Lung (tissue), 11 donors: ENCODE measurements at regions not wholly inside any gene's neighbourhood (a gene's known extent, or its start where the extent isn't known, plus 50 kb on each side); places are given as distances from the start of the nearest gene placed in this dataset.
"Not testable (repeated sequence)": the region's sequence is repeated elsewhere in the genome, so short reads cannot be mapped to it uniquely, and the experiment has no call there.

ENCODE experiments used
- ATAC-seq: fragments of 200-7000 bp; cut with Tn5 transposase; one replicate; pipeline ENCODE4 v1.9.1; 2020; ENCODE audit warnings: moderate number of reproducible peaks; ENCODE audit not compliant: insufficient read depth, low FRiP score
- DNase-seq, 3 donors: peaks; one replicate each; pipeline ENCODE4 v3.0.0-alpha.2; 2013 to 2017
- H3K27ac ChIP-seq, 2 donors: one replicate each; pipeline ENCODE4 v1.5.1; 2013; ENCODE audit warnings: mild to moderate bottlenecking in 2 of 2, moderate library complexity in 2 of 2, control low read depth in 1 of 2, inconsistent platforms in 1 of 2, low read depth in 1 of 2, low read length in 1 of 2
- H3K27me3 ChIP-seq, 3 donors: one replicate each; pipeline ENCODE4 v1.5.1; 2013; ENCODE audit warnings: low read length in 2 of 3; ENCODE audit not compliant: control insufficient read depth in 3 of 3, insufficient read depth in 3 of 3
- H3K36me3 ChIP-seq, 4 donors: one replicate each; pipeline ENCODE4 v1.5.1; 2013; ENCODE audit warnings: low read length in 4 of 4, mild to moderate bottlenecking in 1 of 4, moderate library complexity in 1 of 4; ENCODE audit not compliant: control insufficient read depth in 4 of 4, insufficient read depth in 4 of 4
- H3K4me1 ChIP-seq, 5 donors: one replicate each; pipeline ENCODE4 v1.5.1; 2013; ENCODE audit warnings: low read length in 5 of 5, mild to moderate bottlenecking in 2 of 5, moderate library complexity in 1 of 5; ENCODE audit not compliant: control insufficient read depth in 5 of 5, insufficient read depth in 5 of 5
- H3K4me3 ChIP-seq: one replicate; pipeline ENCODE4 v1.5.1; 2013; ENCODE audit warnings: mild to moderate bottlenecking, control low read depth, moderate library complexity
- H3K9ac ChIP-seq, 2 donors: one replicate each; pipeline ENCODE4 v1.5.1; 2013; ENCODE audit warnings: low read length in 2 of 2, control low read depth in 1 of 2; ENCODE audit not compliant: insufficient read depth in 1 of 2
- H3K9me3 ChIP-seq, 4 donors: one replicate each; pipeline ENCODE4 v1.5.1; 2013; ENCODE audit warnings: low read length in 3 of 4, mild to moderate bottlenecking in 1 of 4, moderate library complexity in 1 of 4; ENCODE audit not compliant: control insufficient read depth in 4 of 4, insufficient read depth in 3 of 4
- WGBS, 2 donors: extraction: QIAGEN DNeasy Blood & Tissue Kit; methylation state at CpG; one replicate each; pipeline ENCODE4 v1.1.7; 2013; 5-methylcytosine and 5-hydroxymethylcytosine counted together
- TF ChIP-seq, protein P1 (sequence below): IDR thresholded peaks from 2 replicates; pipeline ENCODE4 v1.5.1; 2012; ENCODE audit warnings: mild to moderate bottlenecking; ENCODE audit errors: control extremely low read depth, extremely low read depth
- donor health status: control.
- donor health status: control.
- donor health status: Bipolar disorder and iron deficiency.
- donor health status: healthy.
- donor health status: DM: yes; HTN: yes; CAD: no.

DNA sequence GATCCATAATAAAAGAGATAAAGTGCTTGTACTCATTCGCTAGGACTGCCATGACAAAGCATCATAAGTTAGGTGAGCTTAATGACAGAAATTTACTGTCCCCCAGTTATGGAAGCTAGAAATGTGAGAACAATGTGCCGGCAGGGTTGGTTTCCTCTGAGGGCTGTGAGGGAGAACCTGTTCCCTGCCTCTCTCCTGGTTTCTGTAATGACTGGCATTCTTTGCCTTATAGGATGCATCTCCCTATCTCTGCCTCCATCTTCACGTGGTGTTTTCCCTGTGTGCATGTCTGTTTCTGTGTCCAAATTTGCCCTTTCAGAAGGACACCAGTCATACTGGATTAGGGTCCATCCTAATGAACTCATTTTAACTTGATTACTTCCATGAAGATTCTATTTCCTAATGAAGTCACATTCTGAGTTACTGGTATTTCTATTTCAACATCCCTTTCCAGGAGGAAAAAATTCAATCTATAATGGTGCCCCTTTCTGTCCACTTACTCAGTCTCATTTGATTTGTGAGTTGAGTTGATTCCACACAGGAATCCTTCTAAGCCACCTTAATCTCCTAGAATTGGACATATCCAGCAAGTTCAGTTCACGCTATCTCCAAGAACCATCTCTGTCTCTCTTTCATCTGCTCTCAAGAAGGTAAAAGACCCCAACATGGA lies 71.2 kb upstream of the LIPC start:
- Histone ChIP-seq H3K27ac (no peak overlapping the region), H3K27me3 (no peaks in the 10 kb centered on the region), H3K4me3 (no peak overlapping the region), H3K36me3 (no peaks in the 10 kb centered on the region), H3K9ac (no peak overlapping the region), H3K9me3 (no peaks in the 10 kb centered on the region), H3K4me1 (peaks cover 0 to 6% (median 2%) of the 10 kb centered on the region in 5 donors)
- TF ChIP-seq, protein P1, sequence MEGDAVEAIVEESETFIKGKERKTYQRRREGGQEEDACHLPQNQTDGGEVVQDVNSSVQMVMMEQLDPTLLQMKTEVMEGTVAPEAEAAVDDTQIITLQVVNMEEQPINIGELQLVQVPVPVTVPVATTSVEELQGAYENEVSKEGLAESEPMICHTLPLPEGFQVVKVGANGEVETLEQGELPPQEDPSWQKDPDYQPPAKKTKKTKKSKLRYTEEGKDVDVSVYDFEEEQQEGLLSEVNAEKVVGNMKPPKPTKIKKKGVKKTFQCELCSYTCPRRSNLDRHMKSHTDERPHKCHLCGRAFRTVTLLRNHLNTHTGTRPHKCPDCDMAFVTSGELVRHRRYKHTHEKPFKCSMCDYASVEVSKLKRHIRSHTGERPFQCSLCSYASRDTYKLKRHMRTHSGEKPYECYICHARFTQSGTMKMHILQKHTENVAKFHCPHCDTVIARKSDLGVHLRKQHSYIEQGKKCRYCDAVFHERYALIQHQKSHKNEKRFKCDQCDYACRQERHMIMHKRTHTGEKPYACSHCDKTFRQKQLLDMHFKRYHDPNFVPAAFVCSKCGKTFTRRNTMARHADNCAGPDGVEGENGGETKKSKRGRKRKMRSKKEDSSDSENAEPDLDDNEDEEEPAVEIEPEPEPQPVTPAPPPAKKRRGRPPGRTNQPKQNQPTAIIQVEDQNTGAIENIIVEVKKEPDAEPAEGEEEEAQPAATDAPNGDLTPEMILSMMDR: no peak
- DNase-seq (no peak), ATAC-seq (no peak)
- WGBS, 2 donors: 86 to 87% methylated on average over 4 of the region's 4 CpGs

DNA sequence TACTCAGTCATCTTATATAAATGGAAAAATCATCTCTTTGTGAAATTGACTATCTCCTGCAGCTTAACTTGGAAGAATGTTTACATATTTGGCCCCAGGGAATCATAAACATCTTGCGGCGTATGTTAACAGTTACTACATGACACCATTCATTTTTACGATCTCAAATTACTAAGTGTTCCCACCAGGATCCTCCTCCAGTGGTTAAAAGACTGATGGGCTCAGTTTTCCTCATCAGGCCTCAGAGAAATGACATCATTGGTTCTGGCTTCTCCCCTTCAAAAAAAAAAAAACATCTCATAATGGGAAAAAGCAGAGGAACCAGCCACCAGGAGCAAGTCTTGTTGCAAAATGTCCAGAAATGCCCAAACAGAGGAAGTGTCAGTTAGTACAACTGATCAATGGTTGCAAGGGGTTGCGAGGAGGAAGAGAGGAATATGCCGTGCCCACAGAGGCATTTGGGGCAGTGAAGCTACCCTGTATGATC lies 70.5 kb upstream of the LIPC start:
- TF ChIP-seq, protein P1: no peak
- Histone ChIP-seq H3K9ac (no peak overlapping the region), H3K4me3 (no peak overlapping the region), H3K9me3 (no peaks in the 10 kb centered on the region), H3K4me1 (peaks cover 0 to 6% (median 2%) of the 10 kb centered on the region in 5 donors), H3K27ac (no peak overlapping the region), H3K36me3 (no peaks in the 10 kb centered on the region), H3K27me3 (no peaks in the 10 kb centered on the region)
- DNase-seq: peak in 2 of 3 donors; percentile 54 to 59
- no peak for ATAC-seq
- 51 to 63% methylated on average over 5 of the region's 5 CpGs for WGBS, 2 donors

DNA sequence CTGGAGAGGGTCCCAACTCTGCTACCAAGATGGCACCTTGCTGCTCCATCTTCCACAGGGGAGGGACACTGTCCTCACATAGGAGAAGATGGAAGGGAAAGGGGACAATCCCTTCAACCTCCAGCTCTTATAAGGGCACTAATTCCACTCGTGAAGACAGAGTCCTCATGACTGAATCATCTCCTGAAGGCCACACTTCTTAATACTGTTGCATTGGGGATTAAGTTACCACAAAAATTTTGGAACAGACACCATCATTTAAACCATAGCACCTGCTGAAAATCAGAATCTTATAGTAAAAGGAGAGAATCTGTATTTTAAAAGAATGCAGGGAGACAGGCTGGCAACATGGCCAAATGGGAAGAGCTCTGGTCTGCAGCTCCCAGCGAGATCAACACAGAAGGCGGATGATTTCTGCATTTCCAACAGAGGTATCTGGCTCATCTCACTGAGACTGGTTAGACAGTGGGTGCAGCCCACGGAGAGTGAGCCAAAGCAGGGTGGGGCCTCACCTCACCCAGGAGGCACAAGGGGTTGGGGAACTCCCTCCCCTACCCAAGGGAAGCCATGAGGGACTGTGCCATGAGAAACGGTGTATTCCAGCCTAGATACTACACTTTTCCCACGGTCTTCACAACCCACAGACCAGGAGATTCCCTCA lies 69.4 kb upstream of the LIPC start:
- TF ChIP-seq, protein P1: no peak
- WGBS, 2 donors: 75 to 80% methylated on average over 6 of the region's 6 CpGs
- no peak overlapping the region for H3K4me3 ChIP-seq
- peaks cover 0 to 6% (median 2%) of the 10 kb centered on the region in 5 donors for H3K4me1 ChIP-seq
- no peak overlapping the region for H3K27ac ChIP-seq
- DNase-seq (no peak), ATAC-seq (no peak)
- H3K9ac ChIP-seq: no peak overlapping the region
- no peaks in the 10 kb centered on the region for H3K36me3 ChIP-seq
- H3K9me3 ChIP-seq: no peaks in the 10 kb centered on the region
- H3K27me3 ChIP-seq: no peaks in the 10 kb centered on the region

DNA sequence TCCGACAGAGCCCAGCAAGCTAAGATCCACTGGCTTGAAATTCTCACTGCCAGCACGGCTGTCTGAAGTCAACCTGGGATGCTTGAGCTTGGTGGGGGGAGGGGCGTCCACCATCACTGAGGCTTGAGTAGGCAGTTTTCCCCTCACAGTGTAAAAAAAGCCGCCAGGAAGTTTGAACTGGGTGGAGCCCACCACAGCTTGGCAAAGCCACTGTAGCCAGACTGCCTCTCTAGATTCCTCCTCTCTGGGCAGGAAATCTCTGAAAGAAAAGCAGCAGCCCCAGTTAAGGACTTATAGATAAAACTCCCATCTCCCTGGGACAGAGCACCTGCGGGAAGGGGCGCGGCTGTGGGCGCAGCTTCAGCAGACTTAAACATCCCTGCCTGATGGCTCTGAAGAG lies 68.7 kb upstream of the LIPC start:
- DNase-seq: not testable (repeated sequence)

DNA sequence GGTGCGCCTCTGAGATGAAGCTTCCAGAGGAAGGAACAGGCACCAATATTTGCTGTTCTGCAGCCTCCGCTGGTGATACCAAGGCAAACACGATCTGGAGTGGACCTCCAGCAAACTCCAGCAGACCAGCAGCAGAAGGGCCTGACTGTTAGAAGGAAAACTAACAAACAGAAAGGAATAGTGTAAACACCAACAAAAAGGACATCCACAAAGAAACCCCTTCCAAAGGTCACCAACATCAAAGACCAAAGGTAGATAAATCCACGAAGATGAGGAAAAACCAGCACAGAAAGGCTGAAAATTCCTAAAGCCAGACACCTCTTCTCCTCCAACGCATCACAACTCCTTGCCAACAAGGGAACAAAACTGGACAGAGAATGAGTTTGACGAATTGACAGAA lies 68.1 kb upstream of the LIPC start:
- WGBS, 2 donors: 88 to 92% methylated on average over 6 of the region's 6 CpGs
- H3K4me3 ChIP-seq, H3K27me3 ChIP-seq, ATAC-seq, H3K36me3 ChIP-seq, H3K27ac ChIP-seq, H3K9me3 ChIP-seq, H3K9ac ChIP-seq, H3K4me1 ChIP-seq, DNase-seq: not testable (repeated sequence)

More for the DNA sequence above, 68.7 kb upstream of the LIPC start:
- WGBS, 2 donors: 22 to 41% methylated on average over 8 of the region's 8 CpGs
- H3K9ac ChIP-seq, ATAC-seq, H3K36me3 ChIP-seq, H3K9me3 ChIP-seq, H3K27me3 ChIP-seq, H3K27ac ChIP-seq, H3K4me3 ChIP-seq, H3K4me1 ChIP-seq: not testable (repeated sequence)

DNA sequence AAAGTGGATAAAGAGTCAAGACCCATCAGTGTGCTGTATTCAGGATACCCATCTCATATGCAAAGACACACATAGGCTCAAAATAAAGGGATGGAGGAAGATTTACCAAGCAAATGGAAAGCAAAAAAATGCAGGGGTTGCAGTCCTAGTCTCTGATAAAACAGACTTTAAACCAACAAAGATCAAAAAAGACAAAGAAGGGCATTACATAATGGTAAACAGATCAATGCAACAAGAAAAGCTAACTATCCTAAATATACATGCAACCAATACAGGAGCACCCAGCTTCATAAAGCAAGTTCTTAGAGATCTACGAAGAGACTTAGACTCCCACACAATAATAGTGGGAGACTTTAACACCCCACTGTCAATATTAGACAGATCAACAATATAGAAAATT lies 66.7 kb upstream of the LIPC start:
- DNase-seq, H3K27me3 ChIP-seq, ATAC-seq, H3K9me3 ChIP-seq, H3K4me1 ChIP-seq, H3K36me3 ChIP-seq, H3K27ac ChIP-seq, H3K4me3 ChIP-seq, H3K9ac ChIP-seq: not testable (repeated sequence)
- WGBS, 2 donors: 85 to 96% methylated on average over 1 of the region's 1 CpG
